HFFc6 (cell line): ENCODE measurements at regions not wholly inside any gene's neighbourhood (a gene's known extent, or its start where the extent isn't known, plus 50 kb on each side); places are given as distances from the start of the nearest gene placed in this dataset.
A peak's percentile ranks its signal among the peaks of the same experiment; 100 is the strongest.

Source experiments
- DNase-seq: peaks from one replicate; pipeline ENCODE4 v3.0.0-alpha.2; 2018
- H3K27ac Mint-ChIP-seq: 2 replicates; pipeline ENCODE4 v1.8.0; 2020; ENCODE audit warnings: mild to moderate bottlenecking, mixed read lengths
- H3K27me3 Mint-ChIP-seq: 2 replicates; pipeline ENCODE4 v1.8.0; 2021; ENCODE audit warnings: mild to moderate bottlenecking, moderate library complexity, mixed read lengths; ENCODE audit not compliant: insufficient read depth
- H3K36me3 Mint-ChIP-seq: 2 replicates; pipeline ENCODE4 v1.8.0; 2021; ENCODE audit warnings: low read depth, mixed read lengths
- H3K4me1 Mint-ChIP-seq: 2 replicates; pipeline ENCODE4 v1.8.0; 2020; ENCODE audit warnings: low read depth, mixed read lengths
- H3K4me3 Mint-ChIP-seq: 2 replicates; pipeline ENCODE4 v1.8.0; 2020; ENCODE audit warnings: mild to moderate bottlenecking, moderate library complexity, mixed read lengths
- H3K9me3 Mint-ChIP-seq: 2 replicates; pipeline ENCODE4 v1.8.0; 2020; ENCODE audit warnings: mild to moderate bottlenecking, mixed read lengths
- CTCF ChIP-seq: fragments of 200-600 bp; sonication (generic); IDR thresholded peaks from 2 replicates; pipeline ENCODE4 v1.5.0; 2021; ENCODE audit warnings: antibody characterized with exemption, mild to moderate bottlenecking

- H3K27me3 Mint-ChIP-seq = no peaks in the 10 kb centered on the region
- H3K9me3 Mint-ChIP-seq = no peaks in the 10 kb centered on the region
- no peak for DNase-seq
- H3K4me3 Mint-ChIP-seq = no peak overlapping the region
- H3K27ac Mint-ChIP-seq = no peak overlapping the region
- H3K4me1 Mint-ChIP-seq = peaks cover 28% of the 10 kb centered on the region
- no peaks in the 10 kb centered on the region for H3K36me3 Mint-ChIP-seq
- no peak for TF ChIP-seq CTCF
Observed at GRCh38 chr3:30145281-30145680, 461.1 kb upstream of the TGFBR2 start.

- TF ChIP-seq CTCF = no peak
- DNase-seq = no peak
- H3K4me3 Mint-ChIP-seq = no peak overlapping the region
- peaks cover 11% of the 10 kb centered on the region for H3K4me1 Mint-ChIP-seq
- no peak overlapping the region for H3K27ac Mint-ChIP-seq
- H3K9me3 Mint-ChIP-seq = no peaks in the 10 kb centered on the region
- H3K27me3 Mint-ChIP-seq = no peaks in the 10 kb centered on the region
- H3K36me3 Mint-ChIP-seq = no peaks in the 10 kb centered on the region
Observed at GRCh38 chr3:30146978-30147377, 459.4 kb upstream of the TGFBR2 start.

- no peak for DNase-seq
- no peak for TF ChIP-seq CTCF
- H3K27ac Mint-ChIP-seq = no peak overlapping the region
- peaks cover 16% of the 10 kb centered on the region for H3K4me1 Mint-ChIP-seq
- no peak overlapping the region for H3K4me3 Mint-ChIP-seq
- H3K27me3 Mint-ChIP-seq = no peaks in the 10 kb centered on the region; the same call in 1 of the 2 replicates
- H3K36me3 Mint-ChIP-seq = peaks cover 8% of the 10 kb centered on the region; the same call in 1 of the 2 replicates
- H3K9me3 Mint-ChIP-seq = peaks cover 5% of the 10 kb centered on the region; the same call in 1 of the 2 replicates
Observed at GRCh38 chr3:30154853-30155252, 451.5 kb upstream of the TGFBR2 start.

GRCh38 chr3:30155755-30156154 lies 450.6 kb upstream of the TGFBR2 start:
- Mint-ChIP-seq H3K9me3 (peaks cover 5% of the 10 kb centered on the region; the same call in 1 of the 2 replicates), H3K4me3 (no peak overlapping the region), H3K27me3 (no peaks in the 10 kb centered on the region; the same call in 1 of the 2 replicates), H3K4me1 (peaks cover 21% of the 10 kb centered on the region), H3K36me3 (peaks cover 8% of the 10 kb centered on the region; the same call in 1 of the 2 replicates), H3K27ac (no peak overlapping the region)
- no peak for DNase-seq
- no peak for TF ChIP-seq CTCF

GRCh38 chr3:30156586-30157498 lies 449.6 kb upstream of the TGFBR2 start:
- Mint-ChIP-seq H3K36me3 (peaks cover 8% of the 10 kb centered on the region; the same call in 1 of the 2 replicates), H3K27ac (peak overlapping the region; percentile 57; the same call in 1 of the 2 replicates), H3K9me3 (peaks cover 5% of the 10 kb centered on the region; the same call in 1 of the 2 replicates), H3K27me3 (no peaks in the 10 kb centered on the region; the same call in none of the 2 replicates), H3K4me1 (peaks cover 31% of the 10 kb centered on the region), H3K4me3 (no peak overlapping the region)
- no peak for DNase-seq
- no peak for TF ChIP-seq CTCF
